ENCODE measurements at regions not wholly inside any gene's neighbourhood (a gene's known extent, or its start where the extent isn't known, plus 50 kb on each side); places are given as distances from the start of the nearest gene placed in this dataset.

- no peak for TF ChIP-seq CTCF (conservative IDR thresholded peaks at IDR 0.05; ENCODE audit: low read depth, low read length)
- TF ChIP-seq EZH2 (IDR thresholded peaks at IDR 0.05; ENCODE audit: low read length, unreplicated experiment), result no peak
- no peak for TF ChIP-seq EZH2phosphoT487 (IDR thresholded peaks at IDR 0.05; ENCODE audit: borderline replicate concordance, low read length)
Measured at GRCh38 chr16:35188288-35189155, 1729.1 kb downstream of the TP53TG3F start.

All from PC-3 (cell line).